ENCODE measurements at regions not wholly inside any gene's neighbourhood (a gene's known extent, or its start where the extent isn't known, plus 50 kb on each side); places are given as distances from the start of the nearest gene placed in this dataset.
"Not testable (repeated sequence)": the region's sequence is repeated elsewhere in the genome, so short reads cannot be mapped to it uniquely, and the experiment has no call there.

DNA sequence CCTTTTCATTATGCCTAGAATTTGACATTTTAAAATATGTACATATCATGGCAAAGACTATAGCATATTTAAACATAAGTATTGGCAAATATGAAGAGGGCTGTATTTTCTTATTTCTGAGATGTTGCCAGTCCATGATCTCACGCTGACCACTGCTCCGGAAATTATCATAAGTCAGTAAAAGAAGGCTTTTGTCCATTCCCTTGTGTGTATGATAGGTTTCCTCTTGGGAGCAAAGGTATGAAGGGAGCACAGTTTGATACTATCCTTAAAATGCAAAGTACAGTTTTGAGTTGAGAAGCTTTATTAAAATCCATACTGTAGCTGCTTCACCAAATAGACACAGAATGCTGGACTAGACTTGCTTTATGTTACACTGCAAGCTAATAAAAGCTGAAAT lies 52.6 kb upstream of the AGA start:
- DNase-seq = no peak

DNA sequence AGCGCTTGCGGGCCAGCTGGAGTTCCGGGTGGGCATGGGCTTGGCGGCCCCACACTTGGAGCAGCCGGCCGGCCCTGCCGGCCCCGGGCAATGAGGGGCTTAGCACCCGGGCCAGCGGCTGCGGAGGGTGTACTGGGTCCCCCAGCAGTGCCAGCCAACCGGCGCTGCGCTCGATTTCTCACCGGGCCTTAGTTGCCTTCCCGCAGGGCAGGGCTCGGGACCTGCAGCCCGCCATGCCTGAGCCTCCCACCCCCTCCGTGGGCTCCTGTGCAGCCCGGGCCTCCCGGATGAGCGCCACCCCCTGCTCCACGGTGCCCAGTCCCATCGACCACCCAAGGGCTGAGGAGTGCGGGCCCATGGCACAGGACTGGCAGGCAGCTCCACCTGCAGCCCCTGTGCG lies 53.4 kb upstream of the AGA start:
- DNase-seq = not testable (repeated sequence)

DNA sequence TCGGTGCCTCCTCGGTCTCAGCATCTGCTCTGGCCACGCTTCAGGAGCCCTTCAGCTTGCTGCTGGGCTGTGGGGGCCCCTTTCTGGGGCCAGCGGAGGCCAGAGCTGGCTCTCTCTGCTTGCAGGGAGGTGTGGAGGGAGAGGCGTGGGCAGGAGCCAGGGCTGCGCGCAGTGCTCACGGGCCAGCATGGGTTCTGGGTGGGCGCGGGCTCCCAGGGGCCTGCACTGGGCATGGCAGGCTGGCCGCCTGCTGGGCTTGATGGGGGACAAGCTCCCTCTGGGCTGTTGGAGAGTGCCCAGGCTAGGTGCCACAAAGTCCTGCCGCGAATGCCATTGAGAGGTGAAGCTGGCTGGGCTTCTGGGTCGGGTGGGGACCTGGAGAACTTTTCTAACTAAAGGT lies 57.3 kb upstream of the AGA start:
- DNase-seq = no peak

DNA sequence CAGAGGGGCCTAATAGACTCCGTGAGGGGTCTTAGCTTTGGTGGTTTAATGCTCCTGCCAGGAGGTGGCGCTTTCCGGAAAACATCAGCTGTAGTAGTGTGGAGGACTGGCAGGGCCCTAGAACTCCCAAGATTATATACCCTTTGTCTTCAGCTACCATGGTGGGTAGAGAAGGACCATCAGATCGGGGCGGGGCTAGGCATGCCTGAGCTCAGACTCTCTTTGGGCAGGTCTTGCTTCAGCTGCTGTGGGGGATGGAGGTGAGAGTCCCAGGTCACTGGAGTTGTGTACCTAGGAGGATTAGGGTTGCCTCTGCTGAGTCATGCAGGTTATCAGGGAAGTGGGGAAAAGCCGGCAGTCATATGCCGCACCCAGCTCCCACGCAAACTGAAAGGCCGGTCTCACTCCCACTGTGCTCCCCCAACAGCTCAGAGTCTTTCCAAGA lies 63.0 kb upstream of the AGA start:
- no peak for DNase-seq

DNA sequence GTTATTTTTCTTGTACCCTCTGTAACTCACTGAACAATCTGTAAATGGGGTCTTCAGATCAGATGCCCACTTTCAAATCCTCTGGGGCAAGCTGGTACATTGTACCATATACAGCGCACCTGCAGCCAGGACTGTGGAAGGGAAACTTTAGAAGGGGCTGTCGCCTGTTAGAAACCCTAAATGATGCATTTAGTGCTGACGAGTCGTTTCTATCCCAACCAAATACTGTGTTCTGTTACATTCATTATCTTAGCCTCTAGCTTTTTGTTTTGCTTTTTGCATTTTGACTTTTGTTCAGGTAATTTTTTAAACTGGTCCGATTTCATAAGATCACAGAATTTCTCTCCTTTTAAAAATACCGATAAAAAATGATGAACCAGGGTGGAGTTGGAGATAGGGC lies 66.4 kb upstream of the AGA start:
- DNase-seq = no peak

DNA sequence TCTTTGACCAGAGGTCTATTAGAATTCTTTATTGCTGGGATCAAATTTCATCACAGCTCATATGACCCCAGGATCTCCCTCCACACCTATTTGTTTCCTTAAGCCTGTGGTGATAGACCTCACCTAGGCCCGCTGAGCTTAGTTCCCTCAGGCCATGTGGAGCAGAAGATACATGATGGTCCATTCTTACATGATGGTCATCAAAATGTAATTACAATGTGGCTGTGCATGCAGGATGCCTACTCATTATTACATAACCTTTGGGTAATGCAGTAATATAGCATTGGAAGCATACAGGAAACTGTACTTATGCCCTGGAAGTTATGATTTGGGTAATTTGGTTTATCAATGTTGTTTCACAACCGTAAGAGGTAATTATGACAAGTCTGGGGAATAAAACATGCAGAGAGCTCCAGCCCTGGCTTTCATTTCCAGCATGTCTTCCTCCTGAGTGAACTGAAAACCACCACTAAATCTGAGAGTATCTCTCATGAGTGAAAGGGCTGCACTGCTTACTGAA lies 67.0 kb upstream of the AGA start:
- DNase-seq = no peak

DNA sequence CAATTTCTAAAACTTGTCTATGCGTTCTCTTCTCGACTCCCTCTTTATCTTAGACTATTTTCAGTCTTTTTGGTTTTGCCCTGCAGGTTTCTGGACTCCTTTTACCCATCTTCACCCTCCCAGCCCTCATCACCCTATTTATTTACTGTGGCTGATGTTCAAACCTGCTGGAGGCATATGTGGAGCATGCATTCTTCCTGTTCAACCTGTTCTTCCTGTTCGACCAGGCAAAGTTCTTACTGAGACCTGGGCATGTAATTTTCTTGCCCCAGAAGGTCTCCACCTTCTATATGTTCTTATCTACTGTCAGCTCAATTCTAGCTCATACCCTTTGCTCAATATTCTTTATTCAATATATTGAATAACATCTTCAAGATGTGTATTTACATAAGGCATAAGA lies 69.4 kb upstream of the AGA start:
- no peak for DNase-seq

DNA sequence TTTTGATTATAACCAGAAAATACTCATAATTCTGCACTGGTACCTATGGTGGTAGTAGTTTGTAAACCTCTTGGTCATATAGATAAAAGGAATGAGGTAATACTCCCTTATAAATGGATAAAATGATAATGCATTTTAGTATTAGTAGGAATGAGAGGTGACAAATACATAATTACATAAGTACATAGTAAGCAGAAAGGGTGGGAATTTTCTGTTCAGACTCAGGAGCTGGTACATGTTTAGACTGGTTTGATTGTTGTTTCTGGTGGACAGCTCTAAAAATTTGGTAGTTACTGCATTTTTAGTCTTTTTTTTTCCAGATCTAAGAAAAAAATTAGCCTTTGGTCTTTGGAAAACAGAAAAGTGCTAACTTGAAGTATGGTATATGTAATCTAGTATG lies 70.4 kb upstream of the AGA start:
- no peak for DNase-seq

DNA sequence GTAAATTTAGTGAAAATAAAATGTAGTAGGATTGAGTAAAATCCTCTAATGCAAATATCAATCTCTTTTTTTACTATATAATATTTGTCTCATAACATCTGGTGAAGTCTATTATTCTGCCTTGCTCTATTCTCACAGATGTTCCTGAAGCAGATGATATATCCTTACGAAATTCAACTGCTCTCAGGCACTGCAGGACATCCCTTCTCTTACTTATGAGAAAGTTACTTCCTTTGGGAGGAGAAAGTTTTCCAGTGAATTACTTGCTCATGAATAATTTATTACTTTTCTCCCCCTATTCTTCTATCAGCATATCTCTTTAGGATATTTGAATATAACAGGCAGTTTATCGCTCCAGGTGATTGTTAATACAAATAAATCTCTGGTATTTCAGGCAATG lies 75.6 kb upstream of the AGA start:
- DNase-seq = no peak

DNA sequence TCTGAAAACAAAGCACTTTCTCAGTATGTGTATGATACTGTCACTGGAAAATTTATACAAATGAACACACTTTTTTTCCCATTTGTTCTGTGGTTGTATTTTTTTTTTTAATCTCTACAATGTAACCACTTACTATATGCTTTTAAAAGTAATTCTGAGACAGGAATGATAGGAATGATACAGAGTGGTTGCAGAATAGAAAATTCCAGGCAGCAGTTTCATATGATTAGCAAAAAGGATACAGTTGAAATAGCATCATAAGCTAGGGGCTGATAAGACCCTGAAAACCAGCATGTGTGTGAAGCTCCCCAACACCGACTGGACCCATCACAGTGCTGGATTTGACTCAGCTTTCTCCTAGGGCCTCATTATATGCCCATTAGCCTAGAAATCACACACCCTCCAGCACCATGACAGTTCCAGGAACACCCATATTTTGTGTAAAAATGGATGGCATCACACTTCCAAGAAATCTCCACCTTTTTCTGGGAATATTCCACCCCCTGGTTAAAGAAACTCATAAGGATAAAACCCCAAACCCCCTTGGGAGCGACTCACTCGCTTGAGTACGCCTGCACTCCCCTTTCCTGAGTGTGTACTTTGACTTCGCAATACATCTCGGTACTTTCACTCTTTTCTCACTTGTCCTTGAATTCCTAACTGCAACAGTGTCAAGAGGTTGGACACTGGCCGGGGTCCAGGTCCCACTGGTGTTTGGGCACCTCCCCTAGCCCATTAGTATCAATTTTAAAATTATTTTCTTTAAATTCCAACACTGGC lies 77.4 kb upstream of the AGA start:
- DNase-seq = peak; percentile 77

DNA sequence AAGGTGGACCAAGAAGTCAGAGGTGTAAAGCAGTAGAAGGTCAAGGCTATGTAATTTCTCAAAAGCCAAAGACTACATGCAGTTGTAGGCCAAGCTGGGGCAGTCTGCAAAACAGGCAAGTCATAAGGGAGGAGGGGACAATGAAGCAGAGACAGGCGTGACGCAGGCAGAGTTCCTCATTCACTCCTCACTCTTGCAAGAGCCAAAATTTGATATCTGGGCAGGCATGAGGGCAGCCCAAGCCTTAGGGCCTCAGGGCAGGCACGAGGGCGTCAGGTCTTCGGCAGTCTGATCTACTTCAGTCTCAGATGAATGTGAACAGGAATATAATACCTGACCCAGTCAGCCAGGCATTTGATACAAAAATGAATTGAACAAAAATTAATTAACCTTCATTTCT lies 86.4 kb upstream of the AGA start:
- DNase-seq = no peak

DNA sequence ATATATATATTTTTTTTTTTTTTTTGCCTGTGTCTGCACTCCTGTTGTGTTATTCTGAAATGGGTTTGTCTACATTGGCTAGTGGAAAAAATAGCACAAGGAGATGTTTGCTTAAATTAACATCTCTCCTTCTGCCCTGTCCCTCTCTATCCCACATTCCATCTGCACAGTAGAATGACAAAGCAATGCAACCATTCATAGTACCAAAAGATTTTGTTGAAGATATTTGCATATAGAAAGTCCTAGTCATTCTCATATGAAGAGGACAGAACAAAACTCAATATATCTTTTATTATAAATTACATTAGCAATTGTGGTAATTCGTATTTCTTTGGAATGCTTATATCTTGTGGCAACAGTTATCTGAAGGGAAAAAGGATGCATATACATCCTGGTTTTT lies 88.3 kb upstream of the AGA start:
- no peak for DNase-seq

DNA sequence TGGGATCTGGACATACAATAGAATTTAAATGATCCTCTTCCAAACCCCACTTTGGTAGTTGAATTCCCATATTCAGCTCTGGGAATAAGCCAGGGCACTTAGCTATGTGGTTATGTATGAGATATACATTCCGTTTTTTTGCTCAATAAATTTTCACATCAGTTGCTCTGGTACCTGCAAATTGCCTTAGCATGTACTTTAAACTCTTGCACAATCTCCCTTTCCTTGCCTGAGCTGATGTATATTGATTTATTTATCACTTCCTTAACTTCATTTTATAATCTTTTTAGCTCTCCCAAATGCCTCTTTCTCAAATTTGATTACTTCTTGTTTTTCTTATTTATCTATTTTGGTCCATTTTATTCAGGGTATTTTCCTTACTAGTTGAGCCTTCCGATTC lies 90.1 kb upstream of the AGA start:
- DNase-seq = peak; percentile 37

DNA sequence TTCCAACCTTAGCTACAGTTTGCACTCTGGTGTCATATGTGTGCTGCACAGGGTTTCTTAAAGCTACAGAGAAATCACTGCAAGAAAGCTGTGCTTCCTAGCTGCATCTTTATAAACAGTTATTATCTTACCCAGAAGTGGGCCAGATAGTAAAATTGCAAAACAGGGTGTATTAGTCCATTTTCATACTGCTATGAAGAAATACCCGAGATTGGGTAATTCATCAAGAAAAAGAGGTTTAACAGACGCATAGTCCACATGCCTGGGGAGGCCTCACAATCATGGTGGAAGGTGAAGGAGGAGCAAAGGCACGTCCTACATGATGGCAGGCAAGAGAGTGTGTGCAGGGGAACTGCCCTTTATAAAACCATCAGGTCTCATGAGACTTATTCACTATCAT lies 92.6 kb upstream of the AGA start:
- DNase-seq = not testable (repeated sequence)

DNA sequence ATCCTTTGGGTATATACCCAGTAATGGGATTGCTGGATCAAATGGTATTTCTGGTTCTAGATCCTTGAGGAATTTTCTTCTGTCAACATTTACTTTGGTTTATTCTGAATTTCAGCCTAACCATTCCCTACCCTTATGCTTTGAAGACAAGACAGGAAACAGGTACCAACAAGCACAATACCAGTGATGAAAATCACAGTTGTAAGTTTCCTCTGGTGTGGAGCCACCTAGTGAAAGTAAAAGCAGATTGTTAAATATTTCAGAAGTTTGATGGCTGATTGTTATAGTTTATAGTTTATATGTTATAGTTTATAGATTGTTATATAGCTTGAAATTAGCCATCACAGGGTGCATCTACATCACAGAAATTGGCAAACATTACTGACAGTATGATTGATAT lies 104.5 kb upstream of the AGA start:
- peak; percentile 20 for DNase-seq

DNA sequence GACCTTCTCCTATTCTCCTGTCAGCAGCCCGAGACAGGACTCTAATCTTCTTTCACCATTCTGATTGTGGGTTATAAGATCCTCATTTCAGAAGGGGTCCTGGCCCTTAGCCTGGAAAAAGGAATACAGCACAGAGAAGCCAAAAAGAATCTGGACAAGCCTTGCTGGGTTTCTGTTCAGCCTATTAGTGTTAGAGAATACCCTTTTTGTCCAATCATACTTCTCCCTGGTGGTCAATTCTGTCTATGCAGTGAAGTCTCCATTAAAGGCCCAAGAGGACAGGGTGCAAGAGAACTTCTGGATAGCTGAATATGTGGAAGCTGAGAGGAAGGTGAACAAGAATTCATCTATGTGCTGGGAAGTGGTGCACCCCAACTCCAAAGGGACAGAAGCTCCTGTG lies 105.7 kb upstream of the AGA start:
- no peak for DNase-seq

DNA sequence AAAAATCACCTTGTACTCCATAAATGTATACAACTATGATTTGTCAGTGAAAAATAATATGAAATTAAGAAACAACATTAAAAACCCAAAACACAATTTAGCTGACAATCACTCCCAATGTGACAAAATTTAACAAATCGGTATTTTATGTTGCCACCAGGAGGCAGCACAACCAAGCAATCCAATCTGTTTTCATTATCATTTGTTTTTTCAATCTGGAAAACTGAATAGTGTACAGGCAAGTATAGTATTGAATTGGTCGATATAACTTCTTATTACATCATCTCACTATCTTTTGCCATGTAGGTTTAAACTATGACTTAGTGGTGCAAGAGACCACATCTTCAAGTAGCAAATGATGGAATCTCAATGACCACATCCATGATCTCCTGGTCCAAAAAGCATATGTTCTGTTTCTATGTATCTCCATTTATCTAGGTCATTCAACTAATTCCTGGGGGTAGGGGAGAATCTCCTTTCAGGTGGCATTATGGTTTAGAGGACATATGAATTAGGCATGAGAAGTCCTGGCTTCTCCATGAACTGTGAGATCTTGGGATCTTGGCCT lies 112.9 kb upstream of the AGA start:
- peak; percentile 48 for DNase-seq

DNA sequence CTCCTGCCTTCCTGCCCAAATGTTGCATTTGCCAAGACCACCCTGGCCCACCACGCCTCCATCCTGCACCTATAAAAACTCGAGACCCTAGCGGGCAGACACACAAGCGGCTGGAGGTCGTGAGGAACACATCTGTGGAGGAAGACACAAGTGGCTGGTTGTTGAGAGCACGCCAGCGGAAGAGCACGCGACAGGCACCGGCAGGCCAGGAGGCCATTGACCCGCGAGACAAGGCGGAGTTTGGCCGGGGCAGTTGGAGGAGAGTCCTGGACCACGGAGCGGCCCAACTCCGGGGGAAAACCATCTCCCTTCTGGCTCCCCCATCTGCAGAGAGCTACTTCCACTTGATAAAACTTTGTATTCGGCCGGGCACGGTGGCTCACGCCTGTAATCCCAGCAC lies 115.2 kb upstream of the AGA start:
- DNase-seq = no peak

DNA sequence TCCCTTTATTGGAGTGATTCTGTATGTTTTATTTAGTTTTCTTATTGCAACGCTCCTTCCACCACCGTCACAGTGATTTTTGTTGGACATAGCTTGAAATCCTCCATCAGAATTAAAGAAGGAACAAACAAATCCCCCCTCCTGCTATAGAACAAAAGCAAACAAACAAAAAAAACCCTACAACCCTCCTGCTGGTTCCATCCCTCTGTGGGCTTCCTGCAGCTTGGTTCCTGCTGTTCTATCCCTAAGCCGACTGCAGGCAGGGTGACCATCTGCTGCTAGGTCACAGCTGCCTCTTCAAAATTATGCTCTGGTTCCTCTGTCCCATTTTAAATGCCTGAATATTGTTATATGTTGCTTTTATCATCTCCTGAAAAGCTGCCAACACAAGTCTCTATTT lies 116.8 kb upstream of the AGA start:
- DNase-seq = no peak

DNA sequence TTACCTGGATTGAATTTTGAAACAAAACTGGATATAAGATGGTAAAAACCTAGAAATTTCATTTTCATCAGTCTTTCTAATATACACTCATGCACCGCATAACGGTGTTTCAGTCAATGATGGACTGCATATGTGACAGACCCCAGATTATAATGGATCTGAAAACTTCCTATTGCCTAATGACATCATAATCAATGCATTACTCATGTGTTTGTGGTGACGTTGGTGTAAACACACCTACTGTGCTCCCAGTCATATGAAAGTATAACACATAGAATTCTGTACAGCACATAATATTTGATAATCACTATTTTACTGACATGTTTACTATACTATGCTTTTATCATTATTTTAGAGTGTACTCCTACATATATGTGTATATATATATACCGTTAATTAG lies 119.9 kb upstream of the AGA start:
- DNase-seq = no peak

DNA sequence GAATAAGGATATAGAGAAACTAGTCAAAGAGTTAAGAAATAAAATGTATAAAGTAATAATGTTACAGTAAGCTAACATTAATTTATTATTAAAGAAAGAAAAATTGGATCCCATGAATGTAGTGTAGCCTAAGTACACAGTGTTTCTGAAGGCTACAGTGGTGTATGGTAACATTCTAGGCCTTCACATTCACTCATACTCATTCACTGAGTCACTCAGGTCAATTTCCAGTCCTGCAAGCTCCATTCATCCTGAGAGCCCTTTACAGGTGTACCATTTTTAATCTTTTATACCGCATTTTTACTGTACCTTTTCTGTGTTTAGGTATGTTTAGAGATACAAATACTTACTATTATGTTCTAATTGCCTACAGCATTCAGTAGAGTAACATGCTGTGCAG lies 120.6 kb upstream of the AGA start:
- no peak for DNase-seq

DNA sequence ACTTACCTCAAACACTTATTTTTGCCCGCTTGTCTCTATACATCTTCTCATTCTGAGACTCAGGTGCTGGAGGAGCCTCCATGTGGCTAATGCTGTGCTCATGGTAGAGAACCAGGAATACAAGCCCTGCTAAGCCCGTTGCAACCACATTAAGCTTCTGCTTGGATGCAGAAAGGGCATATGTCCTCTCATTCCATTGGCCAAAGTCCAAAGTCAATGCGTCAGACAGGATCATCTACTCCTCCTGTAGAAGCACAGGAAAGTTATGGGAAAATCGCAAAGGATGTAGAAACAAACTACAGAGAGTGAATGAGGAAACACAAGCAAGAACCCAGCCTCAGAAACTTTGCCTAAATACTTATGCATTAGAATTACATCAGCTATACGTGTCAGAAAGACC lies 124.5 kb upstream of the AGA start:
- DNase-seq = peak; percentile 2

DNA sequence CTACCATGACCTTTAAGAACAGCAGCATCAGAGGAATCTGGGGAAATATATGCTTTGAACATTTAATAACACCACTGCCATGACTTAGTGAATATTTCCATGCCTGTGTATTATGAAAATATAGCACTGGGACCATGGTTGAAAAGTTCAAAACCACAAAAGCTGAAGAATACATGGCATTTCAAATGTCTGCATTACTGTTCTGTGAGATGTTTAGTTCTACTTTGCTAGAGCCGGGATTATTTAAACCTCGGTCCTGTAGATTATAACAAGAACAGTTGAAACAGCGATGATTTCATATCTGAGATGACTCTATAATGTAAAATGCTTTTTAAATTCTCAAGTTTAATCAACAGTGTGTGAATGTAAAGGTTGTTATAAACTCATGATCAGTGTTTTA lies 126.7 kb upstream of the AGA start:
- DNase-seq = peak; percentile 25

DNA sequence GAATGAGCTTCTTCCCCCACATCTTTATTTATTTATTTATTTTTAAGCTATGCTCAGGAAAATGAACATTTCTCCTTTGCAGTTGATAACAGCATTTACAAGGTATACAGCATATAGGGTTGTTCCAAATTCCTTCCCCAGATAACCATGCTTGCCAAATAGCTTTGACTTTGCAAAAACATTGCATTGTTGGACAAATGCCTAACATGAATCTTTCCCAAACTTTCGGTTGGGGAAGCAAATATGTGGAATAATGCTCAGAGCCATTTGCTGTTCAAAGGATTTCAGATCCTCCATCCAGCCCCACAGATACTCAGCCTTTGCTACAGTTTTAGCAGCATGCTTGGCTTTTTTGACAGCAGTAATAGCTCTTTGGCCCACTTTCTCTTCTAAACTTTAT lies 127.2 kb upstream of the AGA start:
- DNase-seq = peak; percentile 82

DNA sequence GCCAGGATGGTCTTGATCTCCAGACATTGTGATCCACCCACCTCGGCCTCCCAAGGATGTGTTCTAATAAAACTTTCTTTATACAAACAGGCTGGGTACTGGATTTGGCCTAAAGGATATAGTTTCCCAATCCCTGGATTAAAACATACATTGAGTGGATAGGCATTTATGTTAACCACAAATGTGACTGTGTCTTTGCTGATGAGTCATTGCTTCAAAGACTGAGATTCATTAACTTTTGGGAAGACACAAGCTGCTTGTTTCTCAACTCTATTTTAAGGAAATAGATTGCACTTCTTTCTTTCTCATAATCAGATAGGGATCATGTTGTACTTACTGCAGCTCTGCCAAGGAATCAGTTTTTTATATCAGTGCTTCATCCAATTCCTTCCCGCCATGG lies 131.3 kb upstream of the AGA start:
- DNase-seq = peak; percentile 95

All from fibroblast of skin of right quadriceps (primary cell).